ENCODE measurements at regions not wholly inside any gene's neighbourhood (a gene's known extent, or its start where the extent isn't known, plus 50 kb on each side); places are given as distances from the start of the nearest gene placed in this dataset.

DNA sequence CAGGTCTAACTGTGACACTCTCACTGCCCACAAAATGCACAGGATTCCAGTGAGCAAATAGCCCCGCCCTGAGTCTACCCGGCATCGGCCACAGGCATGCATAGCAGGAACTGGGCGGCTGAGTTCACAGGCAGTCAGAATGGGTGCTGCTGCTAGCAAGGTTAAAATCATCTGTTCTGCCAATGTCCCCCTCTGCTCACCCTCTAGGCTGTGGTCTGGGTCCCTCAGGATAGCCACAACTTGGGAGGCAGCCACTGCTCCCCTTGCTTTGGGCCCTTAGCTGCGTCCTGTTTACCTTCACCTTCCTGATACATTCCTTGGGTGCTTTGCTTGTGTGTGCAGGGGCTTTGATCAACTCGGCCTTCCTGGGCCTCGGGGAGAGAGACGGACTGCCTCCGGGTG, 232.9 kb upstream of the RGMA start:
- H3K36me3 ChIP-seq (ENCODE audit: control insufficient read depth in 2 of 4, insufficient read depth in 4 of 4, low read length in 3 of 4): no peaks in the 10 kb centered on the region; a peak in 1 of 8 replicates
- no peak overlapping the region for H2BK20ac ChIP-seq (ENCODE audit: low read length)
- H2AK5ac ChIP-seq (ENCODE audit: low read depth, low read length): no peak overlapping the region
- no peak overlapping the region for H3K4me2 ChIP-seq (ENCODE audit: insufficient read depth in 1 of 2, low read depth in 2 of 2, low read length in 2 of 2)
- ChIA-PET CTCF (ENCODE audit: partially characterized antibody) (interaction anchor here (0.6 to 3.1 kb wide), 8 partner anchors 9 to 931 kb away, joined by 3 to 14 read pairs (median 4); no protein-coding TSS in a partner anchor), POLR2A (ENCODE audit: partially characterized antibody) (interaction anchor here (0.5 kb wide), 1 partner anchor 231 kb away, joined by 3 read pairs; no protein-coding TSS in a partner anchor)
- no peak overlapping the region for H2AFZ ChIP-seq (ENCODE audit: low read length)
- no peak overlapping the region for H2BK15ac ChIP-seq (ENCODE audit: low read length)
- H3K14ac ChIP-seq (ENCODE audit: insufficient read length): no peak overlapping the region
- H4K20me1 ChIP-seq (replicated peaks in 1 of 2; ENCODE audit: control insufficient read depth in 1 of 2, insufficient read depth in 2 of 2, low read length in 2 of 2): no peaks in the 10 kb centered on the region
- DNase-seq (ENCODE audit: low read depth in 1 of 2, low spot score in 2 of 2) (no peak), FAIRE-seq (no peak)
- H4K91ac ChIP-seq (replicated peaks; ENCODE audit: insufficient read length, low read length): no peak overlapping the region
- H3K56ac ChIP-seq (replicated peaks; ENCODE audit: insufficient read length, low read depth, low read length): no peak overlapping the region
- TF ChIP-seq SIX5 (IDR thresholded peaks at IDR 0.05; ENCODE audit: low read depth, low read length): no peak
- TF ChIP-seq, protein P1, sequence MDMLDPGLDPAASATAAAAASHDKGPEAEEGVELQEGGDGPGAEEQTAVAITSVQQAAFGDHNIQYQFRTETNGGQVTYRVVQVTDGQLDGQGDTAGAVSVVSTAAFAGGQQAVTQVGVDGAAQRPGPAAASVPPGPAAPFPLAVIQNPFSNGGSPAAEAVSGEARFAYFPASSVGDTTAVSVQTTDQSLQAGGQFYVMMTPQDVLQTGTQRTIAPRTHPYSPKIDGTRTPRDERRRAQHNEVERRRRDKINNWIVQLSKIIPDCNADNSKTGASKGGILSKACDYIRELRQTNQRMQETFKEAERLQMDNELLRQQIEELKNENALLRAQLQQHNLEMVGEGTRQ (IDR thresholded peaks at IDR 0.05; ENCODE audit: low read length): no peak
- TF ChIP-seq SRF (IDR thresholded peaks at IDR 0.05; ENCODE audit: low read depth, low read length): no peak
- TF ChIP-seq FOSL1 (IDR thresholded peaks at IDR 0.05; ENCODE audit: insufficient read depth, low read depth, low read length): no peak
- TF ChIP-seq RAD21 (IDR thresholded peaks at IDR 0.05 in 1 of 2, conservative IDR thresholded peaks at IDR 0.05 in 1 of 2; ENCODE audit: low read depth in 2 of 2, low read length in 2 of 2): no peak
- TF ChIP-seq CHD1 (IDR thresholded peaks at IDR 0.05; ENCODE audit: low read depth, low read length): no peak
- H2BK5ac ChIP-seq (ENCODE audit: low read depth, low read length): no peak overlapping the region
- no peak overlapping the region for H2BK120ac ChIP-seq (replicated peaks; ENCODE audit: low read depth, low read length)
- no peaks in the 10 kb centered on the region for H3K79me1 ChIP-seq (ENCODE audit: low read depth, low read length)
- 90% methylated on average over 9 of the region's 9 CpGs; no CpG with 5 or more reads in 1 of the 2 experiments for WGBS, 2 experiments (ENCODE audit: extremely low coverage in 1 of 2, insufficient coverage in 1 of 2, insufficient read length in 1 of 2, insufficient replicate concordance in 2 of 2, low coverage in 1 of 2, low lambda C conversion rate in 2 of 2, missing lambda C conversion rate in 1 of 2)
- no peaks in the 10 kb centered on the region for H3K9me3 ChIP-seq (ENCODE audit: insufficient read depth in 2 of 2, low read depth in 1 of 2, low read length in 1 of 2)
- H4K8ac ChIP-seq (ENCODE audit: extremely low read depth, insufficient read depth, low read length): no peak overlapping the region
- no peak overlapping the region for H3K27ac ChIP-seq (ENCODE audit: low read depth, low read length)
- H3K23me2 ChIP-seq (ENCODE audit: low read depth, low read length): no peaks in the 10 kb centered on the region
- H3K9ac ChIP-seq (replicated peaks in 1 of 4; ENCODE audit: extremely low read depth in 1 of 4, low read depth in 3 of 4, low read length in 3 of 4): no peak overlapping the region
- no peaks in the 10 kb centered on the region for H3K79me2 ChIP-seq (ENCODE audit: control insufficient read depth in 1 of 2, insufficient read depth in 2 of 2, low read length in 2 of 2)
- no peak overlapping the region for H4K5ac ChIP-seq (ENCODE audit: insufficient read length, low read depth, low read length)
- no peak overlapping the region for H3K18ac ChIP-seq (ENCODE audit: extremely low read depth, low read length)
- H3K4me1 ChIP-seq (replicated peaks in 1 of 4; ENCODE audit: control insufficient read depth in 3 of 4, insufficient read depth in 4 of 4, low read length in 3 of 4): peaks cover 0 to 5% (median 2%) of the 10 kb centered on the region in 4 experiments; a peak in 3 of 7 replicates
- H3K4ac ChIP-seq (replicated peaks; ENCODE audit: insufficient read length, low read depth, low read length): no peak overlapping the region
- H2BK12ac ChIP-seq (ENCODE audit: low read depth, low read length): no peak overlapping the region
- H3K23ac ChIP-seq (ENCODE audit: insufficient read length): no peak overlapping the region
- no peak overlapping the region for H3K4me3 ChIP-seq (ENCODE audit: extremely low read depth in 1 of 4, insufficient read depth in 2 of 4, low read depth in 3 of 4, low read length in 4 of 4)
- no peaks in the 10 kb centered on the region for H3K27me3 ChIP-seq (replicated peaks in 1 of 4; ENCODE audit: control insufficient read depth in 3 of 4, extremely low read depth in 1 of 4, insufficient read depth in 3 of 4, low read length in 3 of 4)

Measured in H1 (cell line).